ENCODE measurements at regions not wholly inside any gene's neighbourhood (a gene's known extent, or its start where the extent isn't known, plus 50 kb on each side); places are given as distances from the start of the nearest gene placed in this dataset.
"Not testable (repeated sequence)": the region's sequence is repeated elsewhere in the genome, so short reads cannot be mapped to it uniquely, and the experiment has no call there.

DNA sequence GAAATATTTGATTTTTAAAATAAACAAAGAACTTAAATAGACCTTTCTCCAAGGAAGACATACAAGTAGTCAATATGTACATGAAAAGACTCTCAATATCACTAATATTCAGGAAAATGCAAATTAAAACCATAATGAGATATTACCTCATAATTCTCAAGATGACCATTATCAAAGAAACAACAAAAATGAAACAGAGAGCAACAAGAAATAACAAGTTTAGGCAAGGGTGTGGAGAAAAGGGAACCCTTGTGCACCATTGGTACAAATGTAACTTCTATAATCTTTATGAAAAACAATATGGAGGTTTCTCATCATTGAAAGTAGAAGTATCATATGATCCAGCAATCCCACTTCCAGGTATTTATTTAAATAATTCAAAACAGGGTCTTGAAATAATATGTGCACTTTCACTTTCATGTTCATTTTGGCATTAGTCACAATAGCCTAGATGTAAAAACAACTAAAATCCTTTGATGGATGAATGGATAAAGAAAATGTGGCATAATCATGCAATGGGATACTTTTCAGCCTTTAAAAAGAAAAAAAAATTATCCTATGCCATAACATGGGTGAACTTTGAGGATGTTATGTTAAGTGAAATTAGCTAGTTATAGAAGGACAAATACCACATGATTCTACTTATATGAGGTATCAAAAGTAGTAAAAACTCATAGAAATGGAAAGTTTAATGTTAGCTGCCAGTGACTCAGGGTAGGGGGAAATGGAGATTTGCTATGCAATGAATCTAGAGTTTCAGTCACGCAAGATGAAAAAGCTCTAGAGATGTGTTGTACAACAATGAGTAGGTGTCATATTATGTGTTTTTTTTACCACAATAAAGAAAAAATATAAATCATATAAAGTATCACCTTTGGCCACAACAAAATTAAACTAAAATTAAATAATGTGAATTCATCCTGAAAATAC is 114.5 kb upstream of the LYPLAL1 start:
- no peak for DNase-seq (ENCODE audit: low spot score)

DNA sequence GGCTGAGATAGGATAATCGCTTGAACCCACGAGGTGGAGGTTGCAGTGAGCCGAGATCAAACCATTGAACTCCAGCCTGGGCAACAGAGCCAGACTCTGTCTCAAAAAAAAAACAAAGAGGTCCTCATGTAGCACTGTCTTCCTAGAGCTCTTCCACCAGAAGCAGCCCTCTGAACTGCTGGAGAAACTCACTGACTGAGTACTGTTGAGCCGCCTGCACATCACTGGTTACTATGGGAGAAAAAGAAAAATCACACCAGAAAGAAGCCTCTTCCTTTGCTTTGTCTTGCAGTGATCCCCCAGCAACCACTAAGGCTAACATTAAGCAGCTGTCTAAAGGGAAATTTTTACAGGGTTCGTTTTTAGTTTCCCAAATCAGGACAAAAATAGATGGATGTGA is 112.9 kb upstream of the LYPLAL1 start:
- no peak for DNase-seq (ENCODE audit: low spot score)

DNA sequence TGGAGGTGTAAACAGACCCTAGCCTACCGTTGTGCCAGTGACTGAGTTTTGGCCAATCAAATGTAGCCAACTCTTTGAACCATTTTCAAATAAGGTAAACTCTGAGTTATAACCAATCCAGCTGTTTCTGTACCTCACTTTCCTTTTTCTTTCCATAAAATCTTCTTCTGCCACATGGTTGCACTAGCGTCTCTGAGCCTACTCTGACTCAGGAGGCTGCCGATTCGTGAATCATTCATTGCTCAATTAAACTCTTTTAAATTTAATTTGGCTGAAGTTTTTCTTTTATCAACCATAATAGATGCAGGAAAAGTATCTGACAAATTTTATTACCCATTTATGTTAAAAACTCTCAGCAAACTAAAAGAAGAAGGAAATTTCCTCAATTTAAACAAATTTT is 111.5 kb upstream of the LYPLAL1 start:
- DNase-seq (ENCODE audit: low spot score), result no peak

- no peak for DNase-seq (ENCODE audit: low spot score)
Measured at GRCh38 chr1:219066098-219066497, 107.6 kb upstream of the LYPLAL1 start.

- no peak for DNase-seq (ENCODE audit: low spot score)
Measured at GRCh38 chr1:219066631-219067349, 106.9 kb upstream of the LYPLAL1 start.

DNA sequence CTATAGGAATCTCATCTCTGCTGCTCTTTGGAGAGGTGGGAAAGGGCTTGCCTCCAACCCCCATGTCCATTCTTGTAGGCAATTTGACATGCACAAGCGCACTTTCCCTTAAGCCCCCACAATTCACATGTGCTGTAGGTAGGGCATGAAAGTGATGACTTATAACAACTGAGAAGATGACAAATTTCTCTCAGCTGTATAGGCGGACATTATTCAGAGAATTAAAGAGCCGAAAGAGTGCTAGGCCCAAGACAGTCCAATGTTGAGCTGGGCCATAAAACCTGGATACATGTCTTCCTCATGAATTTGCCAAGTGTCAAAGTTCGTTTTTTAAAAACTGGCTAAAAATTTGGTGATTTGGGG is 106.3 kb upstream of the LYPLAL1 start:
- DNase-seq (ENCODE audit: low spot score), result no peak

- not testable (repeated sequence) for DNase-seq (ENCODE audit: low spot score)
Measured at GRCh38 chr1:219070395-219070794, 103.3 kb upstream of the LYPLAL1 start.

- no peak for DNase-seq (ENCODE audit: low spot score)
Measured at GRCh38 chr1:219071209-219071608, 102.5 kb upstream of the LYPLAL1 start.

- no peak for DNase-seq (ENCODE audit: low spot score)
Measured at GRCh38 chr1:219072329-219072728, 101.3 kb upstream of the LYPLAL1 start.

GRCh38 chr1:219074084-219074728 is 99.5 kb upstream of the LYPLAL1 start:
- DNase-seq (ENCODE audit: low spot score), result no peak

- DNase-seq (ENCODE audit: low spot score), result no peak
Measured at GRCh38 chr1:219075121-219075879, 98.4 kb upstream of the LYPLAL1 start.

DNA sequence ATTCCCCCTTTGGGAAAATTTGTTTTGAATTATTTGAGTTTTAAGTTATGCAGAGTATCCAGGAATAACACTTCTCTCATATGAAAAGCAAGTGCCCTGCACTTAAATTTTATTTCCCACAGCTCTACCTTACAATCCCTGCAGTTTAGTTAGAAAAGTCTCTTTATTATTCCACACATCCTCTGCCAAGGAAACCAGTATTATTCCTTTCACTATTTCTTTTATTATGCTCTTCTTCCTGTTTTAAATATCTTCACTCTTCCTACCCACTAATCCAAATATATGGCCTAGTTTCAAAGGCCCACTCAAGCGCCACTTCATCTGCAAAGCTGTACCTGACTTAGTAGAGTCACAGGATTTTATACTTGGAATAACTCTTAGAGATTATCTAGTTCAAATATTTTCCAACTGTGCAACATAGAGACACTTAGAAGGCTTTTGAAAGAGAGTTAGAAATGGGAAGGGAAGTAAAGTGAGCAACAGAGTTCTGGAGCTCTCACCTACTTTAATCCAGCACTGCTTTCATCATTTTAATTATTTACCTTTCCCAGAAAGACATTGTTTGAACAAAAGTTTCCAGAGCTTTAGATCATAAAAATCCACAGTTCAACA is 97.2 kb upstream of the LYPLAL1 start:
- no peak for DNase-seq (ENCODE audit: low spot score)

GRCh38 chr1:219077767-219078166 is 95.9 kb upstream of the LYPLAL1 start:
- not testable (repeated sequence) for DNase-seq (ENCODE audit: low spot score)

DNA sequence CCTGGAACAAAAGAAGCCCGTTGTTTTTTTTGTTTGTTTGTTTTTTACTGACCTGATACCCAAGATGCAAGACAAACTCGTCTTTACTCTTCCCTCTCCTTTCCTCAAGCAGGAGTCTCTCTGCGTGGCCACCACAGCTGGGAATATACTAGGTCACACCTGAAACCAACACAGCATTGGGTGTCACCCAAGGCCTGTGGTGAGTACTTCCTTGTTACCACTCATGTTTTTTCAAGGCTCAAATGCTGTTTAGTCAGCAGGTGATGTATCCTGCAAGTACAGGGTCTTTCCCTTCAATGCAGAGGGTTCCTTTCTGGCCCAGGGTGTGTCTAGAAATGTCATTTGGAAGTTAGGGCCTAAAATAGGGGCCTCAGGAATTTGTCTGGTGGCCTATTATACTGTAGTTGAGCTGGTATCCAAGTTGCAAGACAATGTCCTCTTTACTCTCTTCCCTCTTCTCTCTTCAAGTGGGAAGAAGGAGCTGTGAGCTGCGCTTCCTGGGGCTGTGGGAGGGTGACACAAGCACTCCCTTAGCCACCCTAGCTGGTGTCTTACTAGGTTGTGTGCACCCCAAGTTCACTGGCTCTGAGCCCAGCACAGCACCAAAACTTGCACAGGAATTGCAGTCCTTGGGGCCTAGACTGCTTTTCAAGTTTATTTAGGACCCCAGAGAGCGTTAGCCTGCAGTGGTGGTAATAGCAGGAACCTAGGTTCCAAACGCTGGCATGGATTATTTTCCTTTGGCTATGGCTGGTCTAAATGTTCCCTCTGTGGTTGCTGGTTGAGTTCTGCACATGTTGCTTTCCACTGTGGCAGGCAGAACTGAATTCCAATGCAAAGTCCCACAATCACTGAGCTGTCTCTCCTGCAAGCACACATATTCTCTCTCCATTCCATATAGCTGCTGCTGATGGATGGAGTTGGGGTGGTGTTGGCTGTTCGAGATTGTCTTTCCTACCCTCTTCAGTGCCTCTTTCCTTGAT is 91.4 kb upstream of the LYPLAL1 start:
- DNase-seq (ENCODE audit: low spot score), result no peak

DNA sequence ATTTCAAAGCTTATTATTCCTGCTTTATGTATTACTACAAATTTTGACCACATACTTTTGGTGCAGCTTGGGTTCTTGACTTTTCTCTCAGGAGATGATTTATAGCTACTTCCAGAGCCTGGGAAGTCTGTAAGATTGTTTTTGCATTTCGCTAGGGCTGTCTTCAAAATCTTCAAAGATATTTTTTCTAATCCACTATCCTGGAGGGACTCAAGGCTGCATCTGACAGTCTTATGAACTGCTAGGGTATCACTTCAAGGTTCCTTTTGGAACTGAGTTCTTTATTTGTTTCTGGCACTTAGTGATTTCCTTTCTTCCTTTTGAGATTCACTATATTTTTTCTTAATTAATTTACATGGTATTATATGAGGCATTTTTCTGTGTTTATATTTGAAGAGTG is 90.0 kb upstream of the LYPLAL1 start:
- no peak for DNase-seq (ENCODE audit: low spot score)

GRCh38 chr1:219085082-219085481 is 88.6 kb upstream of the LYPLAL1 start:
- DNase-seq (ENCODE audit: low spot score), result no peak

- DNase-seq (ENCODE audit: low spot score), result no peak
Measured at GRCh38 chr1:219085988-219086387, 87.7 kb upstream of the LYPLAL1 start.

GRCh38 chr1:219086956-219087469 is 86.7 kb upstream of the LYPLAL1 start:
- no peak for DNase-seq (ENCODE audit: low spot score)

- DNase-seq (ENCODE audit: low spot score), result no peak
Measured at GRCh38 chr1:219088778-219089557, 84.7 kb upstream of the LYPLAL1 start.
